Right forelimb (tissue), 1 donor: ENCODE measurements at regions not wholly inside any gene's neighbourhood (a gene's known extent, or its start where the extent isn't known, plus 50 kb on each side); places are given as distances from the start of the nearest gene placed in this dataset.
"Not testable (repeated sequence)": the region's sequence is repeated elsewhere in the genome, so short reads cannot be mapped to it uniquely, and the experiment has no call there.

Source experiments
- DNase-seq: peaks from one replicate; pipeline ENCODE4 v3.0.0-alpha.2; 2018

GRCh38 chr12:74018849-74019248 lies 518.8 kb upstream of the ATXN7L3B start:
- no peak for DNase-seq

- DNase-seq = no peak
Measured at GRCh38 chr12:74021937-74022336, 515.7 kb upstream of the ATXN7L3B start.

GRCh38 chr12:74031045-74031444 lies 506.6 kb upstream of the ATXN7L3B start:
- no peak for DNase-seq

GRCh38 chr12:74033531-74033930 lies 504.1 kb upstream of the ATXN7L3B start:
- DNase-seq = no peak

- not testable (repeated sequence) for DNase-seq
Measured at GRCh38 chr12:74039138-74039537, 498.5 kb upstream of the ATXN7L3B start.

- DNase-seq = no peak
Measured at GRCh38 chr12:74043343-74043742, 494.3 kb upstream of the ATXN7L3B start.

GRCh38 chr12:74049348-74049747 lies 488.3 kb upstream of the ATXN7L3B start:
- DNase-seq = no peak

GRCh38 chr12:74051848-74052247 lies 485.8 kb upstream of the ATXN7L3B start:
- DNase-seq = no peak

GRCh38 chr12:74066476-74066875 lies 471.2 kb upstream of the ATXN7L3B start:
- no peak for DNase-seq

- DNase-seq = no peak
Measured at GRCh38 chr12:74071182-74071581, 466.5 kb upstream of the ATXN7L3B start.

GRCh38 chr12:74076918-74077317 lies 460.7 kb upstream of the ATXN7L3B start:
- DNase-seq = no peak

- no peak for DNase-seq
Measured at GRCh38 chr12:74105434-74105833, 432.2 kb upstream of the ATXN7L3B start.

- no peak for DNase-seq
Measured at GRCh38 chr12:74108729-74109128, 428.9 kb upstream of the ATXN7L3B start.

- peak; percentile 44 for DNase-seq
Measured at GRCh38 chr12:74111688-74112360, 425.8 kb upstream of the ATXN7L3B start.

- DNase-seq = no peak
Measured at GRCh38 chr12:74119811-74120362, 417.7 kb upstream of the ATXN7L3B start.

GRCh38 chr12:74120644-74121043 lies 417.0 kb upstream of the ATXN7L3B start:
- no peak for DNase-seq

GRCh38 chr12:74129702-74130101 lies 407.9 kb upstream of the ATXN7L3B start:
- no peak for DNase-seq

GRCh38 chr12:74144396-74144795 lies 393.2 kb upstream of the ATXN7L3B start:
- DNase-seq = no peak

GRCh38 chr12:74145328-74145727 lies 392.3 kb upstream of the ATXN7L3B start:
- DNase-seq = no peak

GRCh38 chr12:74148849-74149248 lies 388.8 kb upstream of the ATXN7L3B start:
- DNase-seq = no peak

- DNase-seq = no peak
Measured at GRCh38 chr12:74152370-74152769, 385.3 kb upstream of the ATXN7L3B start.

GRCh38 chr12:74166096-74166495 lies 371.5 kb upstream of the ATXN7L3B start:
- DNase-seq = no peak

- DNase-seq = no peak
Measured at GRCh38 chr12:74169607-74170006, 368.0 kb upstream of the ATXN7L3B start.

GRCh38 chr12:74170645-74171477 lies 366.8 kb upstream of the ATXN7L3B start:
- DNase-seq = no peak
